ENCODE measurements at regions not wholly inside any gene's neighbourhood (a gene's known extent, or its start where the extent isn't known, plus 50 kb on each side); places are given as distances from the start of the nearest gene placed in this dataset.

- no peak for DNase-seq (ENCODE audit: low read depth)
Observed at GRCh38 chr2:212945526-212945925, 205.9 kb downstream of the IKZF2 start.

GRCh38 chr2:212943351-212943750 is 208.1 kb downstream of the IKZF2 start:
- no peak for DNase-seq (ENCODE audit: low read depth)

- DNase-seq (ENCODE audit: low read depth): no peak
Observed at GRCh38 chr2:212941361-212941760, 210.1 kb downstream of the IKZF2 start.

- DNase-seq (ENCODE audit: low read depth): no peak
Observed at GRCh38 chr2:212940816-212941215, 210.6 kb downstream of the IKZF2 start.

GRCh38 chr2:212939777-212940531 is 211.5 kb downstream of the IKZF2 start:
- no peak for DNase-seq (ENCODE audit: low read depth)

GRCh38 chr2:212938144-212938793 is 213.1 kb downstream of the IKZF2 start:
- no peak for DNase-seq (ENCODE audit: low read depth)

GRCh38 chr2:212936572-212936971 is 214.8 kb downstream of the IKZF2 start:
- no peak for DNase-seq (ENCODE audit: low read depth)

GRCh38 chr2:212935752-212936151 is 215.7 kb downstream of the IKZF2 start:
- no peak for DNase-seq (ENCODE audit: low read depth)

- DNase-seq (ENCODE audit: low read depth): no peak
Observed at GRCh38 chr2:212931271-212931670, 220.1 kb downstream of the IKZF2 start.

GRCh38 chr2:212930556-212931260 is 220.7 kb downstream of the IKZF2 start:
- no peak for DNase-seq (ENCODE audit: low read depth)

- DNase-seq (ENCODE audit: low read depth): no peak
Observed at GRCh38 chr2:212929971-212930370, 221.4 kb downstream of the IKZF2 start.

- DNase-seq (ENCODE audit: low read depth): no peak
Observed at GRCh38 chr2:212929116-212929515, 222.3 kb downstream of the IKZF2 start.

GRCh38 chr2:212928681-212929080 is 222.7 kb downstream of the IKZF2 start:
- peak; percentile 46 for DNase-seq (ENCODE audit: low read depth)

- no peak for DNase-seq (ENCODE audit: low read depth)
Observed at GRCh38 chr2:212926940-212927339, 224.5 kb downstream of the IKZF2 start.

GRCh38 chr2:212923393-212923792 is 228.0 kb downstream of the IKZF2 start:
- DNase-seq (ENCODE audit: low read depth): no peak

- no peak for DNase-seq (ENCODE audit: low read depth)
Observed at GRCh38 chr2:212922701-212923100, 228.7 kb downstream of the IKZF2 start.

GRCh38 chr2:212921711-212922110 is 229.7 kb downstream of the IKZF2 start:
- DNase-seq (ENCODE audit: low read depth): no peak

- DNase-seq (ENCODE audit: low read depth): no peak
Observed at GRCh38 chr2:212921061-212921460, 230.4 kb downstream of the IKZF2 start.

GRCh38 chr2:212919238-212919637 is 232.2 kb downstream of the IKZF2 start:
- DNase-seq (ENCODE audit: low read depth): no peak

GRCh38 chr2:212918336-212918735 is 233.1 kb downstream of the IKZF2 start:
- DNase-seq (ENCODE audit: low read depth): no peak

GRCh38 chr2:212915121-212915782 is 236.2 kb downstream of the IKZF2 start:
- no peak for DNase-seq (ENCODE audit: low read depth)

GRCh38 chr2:212914392-212914791 is 237.0 kb downstream of the IKZF2 start:
- no peak for DNase-seq (ENCODE audit: low read depth)
